CD4-positive, alpha-beta T cell treated with Interleukin-6 for 4 hours (primary cell): ENCODE measurements at regions not wholly inside any gene's neighbourhood (a gene's known extent, or its start where the extent isn't known, plus 50 kb on each side); places are given as distances from the start of the nearest gene placed in this dataset.

Experiments
- DNase-seq: peaks from one replicate; pipeline ENCODE4 v3.0.0-alpha.2; 2020; ENCODE audit warnings: mixed read lengths

DNA sequence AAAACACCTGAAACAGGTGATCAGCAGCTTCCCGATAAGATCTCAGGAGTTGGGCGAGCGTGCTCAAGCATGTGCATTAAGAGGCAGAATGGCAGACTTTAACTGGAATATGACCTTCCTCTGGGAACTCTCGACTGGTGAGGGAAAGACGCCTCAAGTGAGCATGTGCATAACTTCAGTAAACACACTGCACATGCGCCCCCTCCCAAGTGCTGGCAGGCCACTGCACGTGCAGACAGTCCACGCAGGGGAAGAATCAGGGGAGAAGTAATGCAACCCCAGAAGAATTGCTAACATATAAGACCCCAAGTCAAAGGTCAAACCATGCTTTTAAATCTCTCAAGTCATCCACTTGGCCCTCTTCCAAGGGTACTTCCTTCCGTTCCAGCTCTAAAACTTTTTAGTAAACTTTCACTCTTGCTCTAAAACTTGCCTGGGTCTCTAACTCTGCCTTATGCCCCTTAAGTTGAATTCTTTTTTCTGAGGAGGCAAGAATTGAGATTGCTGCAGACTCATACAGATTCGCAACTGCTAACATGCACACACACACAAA is 541.0 kb downstream of the TNS3 start:
- no peak for DNase-seq

DNA sequence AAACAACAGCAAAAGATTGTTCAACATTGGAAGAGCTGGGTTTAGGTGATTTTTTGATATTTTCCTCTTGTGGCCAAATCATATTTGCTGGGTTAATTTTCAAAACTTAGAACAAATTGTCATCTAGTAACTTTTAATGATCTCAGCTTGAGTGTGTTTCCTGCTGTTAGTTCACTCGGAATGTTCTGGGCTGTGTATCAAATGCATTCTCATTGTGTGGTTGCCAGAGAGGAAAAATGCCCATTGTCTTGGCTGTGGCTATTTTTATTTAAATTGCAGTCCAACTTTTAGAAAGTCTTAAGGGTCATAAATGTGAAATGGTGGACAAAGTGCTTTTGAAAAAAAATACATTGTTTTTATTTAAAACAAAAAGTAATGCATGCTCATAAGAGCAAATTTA is 542.0 kb downstream of the TNS3 start:
- DNase-seq = no peak

DNA sequence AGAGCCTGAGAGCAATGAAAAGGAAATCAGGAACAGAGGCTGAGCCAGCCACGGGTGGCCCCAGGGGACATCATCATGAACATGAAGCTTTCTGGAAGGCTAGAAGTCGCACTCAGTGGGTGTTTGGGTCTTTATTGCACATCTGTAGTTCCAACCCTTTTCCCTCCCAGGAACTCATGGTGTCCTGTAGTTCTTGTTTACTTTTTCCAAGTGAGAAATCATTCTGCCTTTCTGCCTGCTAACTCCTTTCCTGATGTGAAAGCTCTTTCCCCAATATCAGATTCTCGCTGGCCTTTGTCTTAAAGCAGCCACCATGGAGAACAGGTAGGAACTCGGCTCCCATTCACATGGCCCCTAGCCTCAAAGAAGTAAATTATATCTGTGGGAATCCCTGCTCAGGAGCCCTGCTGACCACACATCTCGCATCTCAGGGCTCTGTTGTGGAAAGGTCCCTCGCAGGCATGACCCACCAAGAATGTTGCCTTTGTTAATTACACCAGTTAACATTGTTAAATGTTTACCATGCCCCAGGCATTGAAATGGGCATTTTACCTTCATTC is 542.7 kb downstream of the TNS3 start:
- no peak for DNase-seq

DNA sequence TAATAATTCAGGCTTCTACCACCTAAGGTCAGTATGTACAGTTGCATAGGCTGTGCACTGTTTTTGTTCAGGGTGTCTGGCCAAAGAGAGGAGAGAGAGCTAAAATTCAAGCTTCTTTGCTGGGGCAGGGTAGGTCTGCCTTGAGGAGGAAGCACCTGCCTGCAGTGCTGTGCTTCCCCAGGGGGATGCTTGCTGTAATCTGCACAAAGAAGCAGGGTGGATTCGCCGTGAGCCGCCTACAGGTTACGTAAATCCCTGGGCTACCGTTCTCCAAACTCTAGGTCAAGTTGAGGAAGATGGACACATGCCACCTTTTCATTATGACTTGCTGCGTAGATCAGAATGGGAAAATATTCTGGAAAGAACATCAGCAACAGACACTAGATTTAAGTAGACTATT is 543.3 kb downstream of the TNS3 start:
- no peak for DNase-seq

DNA sequence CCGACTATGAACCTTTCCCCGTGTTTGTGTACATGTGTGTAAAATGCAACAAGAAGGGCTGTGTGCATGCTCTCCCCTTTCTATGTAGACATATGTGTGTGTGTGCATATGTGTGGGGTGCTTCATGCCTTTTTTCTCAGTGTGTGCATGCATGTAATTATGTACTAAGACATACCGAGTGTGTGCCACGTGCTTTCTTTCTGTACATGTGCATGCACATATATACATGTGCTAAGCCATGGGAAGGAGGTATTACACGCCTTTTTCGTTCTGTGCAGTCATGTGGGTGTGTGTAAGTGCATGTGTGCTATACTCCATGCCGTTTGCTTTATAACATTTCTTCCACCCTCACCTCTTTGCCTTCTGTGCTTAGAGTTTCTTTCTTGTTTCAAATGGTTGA is 544.3 kb downstream of the TNS3 start:
- no peak for DNase-seq

DNA sequence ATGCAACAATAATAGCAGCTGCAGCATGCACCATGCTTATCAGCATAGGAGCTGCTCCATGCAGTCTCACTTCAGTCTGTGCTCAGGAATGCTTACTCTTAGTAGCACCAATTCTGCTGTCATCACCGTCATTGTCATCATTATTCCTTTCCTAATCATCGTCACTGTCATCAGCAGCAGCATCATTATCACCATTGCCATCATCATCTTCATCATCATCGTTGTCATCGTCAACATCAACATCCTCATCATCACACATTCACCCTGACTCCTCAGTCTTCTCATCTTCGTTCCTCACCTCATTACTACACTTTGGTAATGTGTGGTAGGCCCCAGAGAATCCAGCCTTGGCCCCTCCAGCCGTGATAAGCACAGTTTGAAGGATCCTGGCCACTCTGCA is 545.0 kb downstream of the TNS3 start:
- no peak for DNase-seq

DNA sequence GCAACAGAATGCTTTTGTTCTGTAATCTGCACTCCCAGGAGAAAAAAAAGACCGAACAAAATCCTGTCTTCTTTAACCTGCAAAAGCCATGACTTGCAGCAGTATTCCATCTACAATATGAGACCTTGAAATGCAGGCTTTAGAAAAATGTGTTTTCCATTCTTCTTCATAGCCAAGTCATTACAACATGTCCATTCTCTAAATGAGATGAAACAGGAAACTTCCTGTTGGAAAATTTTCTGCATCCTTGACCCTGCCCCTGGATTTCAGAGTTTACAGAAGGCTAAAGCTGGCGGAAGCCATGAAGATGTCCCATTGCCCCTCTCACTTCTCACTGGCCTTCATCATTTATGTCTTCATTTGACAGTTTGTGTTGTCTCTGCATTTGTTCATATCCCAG is 546.4 kb downstream of the TNS3 start:
- DNase-seq = no peak

DNA sequence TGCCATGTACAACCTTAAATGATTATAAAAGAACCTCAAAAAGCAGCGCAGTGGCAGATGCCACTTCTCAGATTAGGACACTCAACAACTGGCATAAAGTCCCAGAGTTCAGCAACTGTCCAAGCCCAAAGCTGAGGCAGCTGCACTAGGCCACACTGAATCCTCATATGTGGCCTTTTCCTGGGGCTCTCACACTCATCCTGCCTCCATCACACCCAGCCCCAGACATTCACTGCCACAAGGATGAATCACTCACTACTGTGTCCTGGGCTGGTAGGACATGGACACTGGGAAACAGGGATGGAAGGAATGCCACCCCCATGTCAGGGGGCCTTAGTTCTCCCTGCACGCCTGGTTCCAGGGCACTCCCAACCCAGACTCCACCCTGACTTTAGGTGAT is 547.7 kb downstream of the TNS3 start:
- DNase-seq = no peak

DNA sequence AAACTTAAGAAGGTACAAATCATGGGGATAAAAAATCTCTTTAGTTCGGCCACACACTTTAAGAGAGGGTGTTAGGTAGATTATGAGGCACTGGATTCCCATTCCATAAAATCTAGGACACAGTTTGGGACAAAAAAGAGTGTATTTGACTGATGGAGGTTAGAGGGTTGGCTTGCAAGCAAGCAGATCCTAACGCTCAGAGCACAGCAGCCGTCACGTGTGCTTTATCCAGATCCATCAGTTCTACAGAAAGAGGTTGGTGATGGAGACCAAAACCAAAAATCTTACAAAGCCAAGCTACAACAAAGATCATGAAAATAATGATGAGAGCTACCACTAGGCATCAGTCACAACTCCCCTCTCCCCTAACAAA is 549.4 kb downstream of the TNS3 start:
- DNase-seq = no peak

DNA sequence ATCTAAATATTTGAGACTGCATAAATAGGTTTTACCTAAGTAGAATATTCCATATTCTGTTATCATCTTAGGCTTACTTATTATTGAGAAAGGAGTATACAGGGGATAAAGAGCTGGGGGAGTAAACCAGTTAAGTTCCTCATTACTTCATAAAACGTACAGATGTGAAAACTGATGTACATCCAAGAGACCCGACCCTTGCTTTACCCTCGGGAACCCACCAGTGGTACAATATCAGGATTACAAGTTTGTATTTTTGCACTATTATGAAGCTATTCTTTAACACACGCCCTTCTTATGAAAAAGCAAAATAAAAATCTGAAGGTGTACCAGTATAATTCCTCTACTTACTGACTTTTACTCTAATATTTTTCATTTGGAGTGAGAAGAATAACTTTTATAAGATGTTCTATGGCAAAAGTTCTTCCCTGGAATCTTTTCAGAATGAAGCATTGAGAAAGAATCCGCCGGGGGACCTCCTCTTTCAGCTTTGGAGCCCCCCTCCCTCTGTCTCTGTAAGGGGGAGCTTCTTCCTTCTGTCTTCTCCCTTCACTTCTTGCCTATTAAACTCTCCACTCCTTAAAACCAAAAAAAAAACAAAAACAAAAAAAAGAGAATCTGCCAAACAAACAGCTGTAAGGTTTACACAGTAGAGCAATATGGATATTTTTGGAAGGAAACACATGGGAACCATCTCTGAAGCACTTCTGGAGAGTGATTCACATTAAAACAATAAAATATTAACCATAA is 550.0 kb downstream of the TNS3 start:
- no peak for DNase-seq

DNA sequence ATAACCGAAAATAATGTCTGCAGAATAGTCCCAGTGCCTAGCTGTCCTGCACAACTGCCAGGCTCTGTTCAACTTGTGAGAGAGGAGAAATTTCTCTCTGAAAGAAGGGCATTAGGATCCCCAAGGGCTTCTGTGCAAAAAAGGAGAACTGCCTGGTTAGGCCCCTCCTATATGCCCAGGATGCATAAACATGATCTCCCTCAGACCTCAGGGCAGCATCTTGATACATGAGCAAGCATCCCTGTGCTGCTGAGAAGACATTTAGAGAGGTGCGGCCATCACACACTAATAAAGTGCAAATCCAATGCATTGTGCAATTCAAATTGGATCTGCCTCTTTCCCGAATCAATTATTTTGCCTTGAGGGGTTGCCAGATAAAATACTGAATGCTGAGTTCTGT is 553.6 kb downstream of the TNS3 start:
- no peak for DNase-seq

DNA sequence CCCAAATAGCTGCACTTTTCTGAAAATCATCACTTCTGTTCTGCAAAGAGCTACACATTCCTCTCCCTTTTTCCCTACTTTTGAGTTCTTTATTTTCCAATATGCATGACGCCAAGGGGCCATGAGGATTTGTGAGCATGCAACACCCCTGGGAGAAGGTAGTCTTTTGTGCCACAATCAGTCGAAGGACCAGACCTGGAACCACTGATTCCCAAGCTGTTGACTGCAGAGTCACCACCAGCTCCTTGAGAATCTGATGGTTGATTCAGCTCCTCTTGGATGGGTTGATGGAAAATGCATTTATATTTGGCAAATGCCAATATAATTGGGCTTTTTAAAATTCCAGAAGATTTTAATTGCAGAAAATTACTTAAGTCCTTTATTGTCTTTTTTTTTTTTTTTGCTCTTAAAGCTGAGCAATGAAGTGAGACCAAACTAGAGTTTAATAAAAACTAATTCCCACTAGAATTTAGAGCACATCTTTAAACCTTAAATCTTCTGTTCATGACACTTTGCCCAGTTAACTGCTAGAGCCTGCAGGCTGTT is 554.1 kb downstream of the TNS3 start:
- no peak for DNase-seq

DNA sequence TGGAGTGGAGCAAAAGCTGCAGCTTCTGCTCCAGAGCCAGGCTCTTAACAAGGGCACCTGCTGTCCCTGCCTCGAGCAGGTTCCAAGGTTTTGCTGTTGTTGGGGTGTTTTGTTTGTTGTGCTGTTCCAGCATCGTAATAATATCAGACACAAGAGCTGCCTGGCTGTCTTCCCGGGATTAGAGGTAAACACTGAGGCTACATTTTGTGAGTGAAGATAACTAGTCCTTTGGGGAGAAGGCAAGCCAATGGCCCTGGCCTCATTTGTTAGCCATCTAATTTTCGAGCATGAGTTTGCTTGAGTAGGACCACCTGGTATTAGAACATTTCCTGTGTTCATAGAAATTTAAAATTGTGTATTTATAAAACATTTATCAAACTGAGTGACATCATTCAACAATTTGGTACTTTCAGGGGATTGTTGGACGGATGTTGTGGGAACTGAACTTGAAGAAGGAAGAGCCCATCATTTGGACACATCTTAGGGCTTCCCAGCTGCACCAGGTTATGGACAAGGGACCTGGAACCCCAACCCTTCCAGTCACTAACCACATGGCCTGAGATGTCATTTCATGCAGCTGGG is 555.0 kb downstream of the TNS3 start:
- no peak for DNase-seq

DNA sequence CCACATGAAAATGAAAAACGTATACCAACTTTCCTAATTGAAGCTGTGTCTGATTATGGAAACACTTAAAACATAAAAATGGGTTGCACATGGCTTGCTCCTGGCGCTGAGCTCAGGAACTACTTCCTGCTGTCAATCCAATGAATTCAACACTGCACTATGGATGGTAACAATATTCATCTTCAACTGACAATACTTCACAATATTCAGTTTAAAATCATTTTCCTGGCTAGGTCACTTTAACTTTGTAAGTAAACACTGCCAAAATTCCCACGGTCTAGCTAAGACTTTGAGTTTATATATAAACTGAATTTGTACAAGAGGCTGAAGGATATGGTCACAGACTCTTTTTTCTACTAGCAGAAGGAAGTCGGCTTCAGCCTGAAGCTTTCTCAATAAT is 556.9 kb downstream of the TNS3 start:
- DNase-seq = no peak

DNA sequence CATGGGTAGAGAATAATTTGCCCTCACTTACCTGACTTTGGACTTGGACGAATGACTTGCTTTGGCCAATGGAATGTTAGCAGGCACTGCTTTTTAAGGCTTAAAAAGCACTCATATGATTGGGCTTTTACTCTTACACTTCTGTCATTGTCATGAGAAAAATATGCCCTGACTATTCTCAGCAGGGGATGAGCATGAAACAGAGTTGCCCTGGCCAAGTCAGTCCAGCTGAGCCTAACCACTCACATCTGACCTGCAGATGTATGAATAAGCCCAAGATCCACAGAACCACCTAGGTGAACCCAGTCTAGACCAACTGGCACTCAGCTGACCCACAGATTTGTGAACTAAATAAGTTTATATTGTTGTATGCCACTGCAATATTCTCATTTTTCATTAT is 573.5 kb downstream of the TNS3 start:
- no peak for DNase-seq

DNA sequence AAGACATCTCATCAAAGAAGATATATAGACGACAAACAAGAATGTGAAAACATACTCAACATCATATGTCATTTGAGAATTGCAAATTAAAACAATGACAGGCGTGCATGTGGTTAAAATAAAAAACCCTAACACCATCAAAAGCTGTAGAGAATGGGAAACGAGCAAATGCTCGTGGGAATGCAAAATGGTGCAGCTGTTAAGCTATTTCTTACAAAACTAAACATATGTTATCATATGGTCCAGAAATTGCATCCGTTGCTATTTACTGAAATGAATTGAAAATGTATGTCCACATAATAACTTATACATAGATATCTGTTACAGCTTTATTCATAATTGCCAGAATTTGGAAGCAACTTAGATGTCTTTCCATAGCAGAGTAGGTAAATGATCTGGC is 574.4 kb downstream of the TNS3 start:
- no peak for DNase-seq

DNA sequence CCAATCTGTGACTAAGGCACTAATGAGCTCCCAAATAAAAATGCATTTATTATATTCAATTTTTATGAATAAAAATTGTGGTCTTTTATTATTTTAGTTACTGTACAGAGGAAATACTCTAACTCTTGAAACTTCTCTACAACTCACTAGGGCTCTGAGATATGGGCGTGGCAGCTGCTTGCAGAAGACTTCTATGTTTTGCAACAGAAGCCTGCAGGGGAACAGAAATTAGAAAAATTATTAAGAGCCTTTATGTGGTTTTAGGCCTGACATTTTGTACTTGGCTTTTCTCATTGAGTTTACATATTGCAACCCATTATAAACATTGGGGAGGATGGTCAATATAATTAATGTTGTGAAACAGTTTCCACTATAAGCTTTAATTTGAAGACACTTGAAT is 581.4 kb downstream of the TNS3 start:
- no peak for DNase-seq

DNA sequence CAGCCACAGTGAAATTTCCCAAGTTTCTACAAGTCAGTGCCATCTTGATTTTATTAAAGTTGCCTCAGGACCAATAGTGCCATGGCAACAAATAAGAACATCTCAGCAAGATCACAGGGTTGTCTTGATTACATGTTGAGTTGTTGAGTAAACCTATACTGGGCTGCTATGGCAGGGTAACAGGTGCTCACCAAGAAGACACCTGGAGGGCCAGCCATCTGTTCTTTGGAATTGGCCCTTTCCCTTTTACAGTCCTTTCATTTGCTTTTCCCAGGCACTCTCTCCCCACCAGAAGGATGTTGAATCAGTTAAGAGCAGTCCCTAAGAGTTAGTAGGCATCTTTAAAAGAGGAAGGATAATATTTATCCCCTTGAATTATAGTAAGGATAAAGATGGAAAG is 582.0 kb downstream of the TNS3 start:
- DNase-seq = no peak

DNA sequence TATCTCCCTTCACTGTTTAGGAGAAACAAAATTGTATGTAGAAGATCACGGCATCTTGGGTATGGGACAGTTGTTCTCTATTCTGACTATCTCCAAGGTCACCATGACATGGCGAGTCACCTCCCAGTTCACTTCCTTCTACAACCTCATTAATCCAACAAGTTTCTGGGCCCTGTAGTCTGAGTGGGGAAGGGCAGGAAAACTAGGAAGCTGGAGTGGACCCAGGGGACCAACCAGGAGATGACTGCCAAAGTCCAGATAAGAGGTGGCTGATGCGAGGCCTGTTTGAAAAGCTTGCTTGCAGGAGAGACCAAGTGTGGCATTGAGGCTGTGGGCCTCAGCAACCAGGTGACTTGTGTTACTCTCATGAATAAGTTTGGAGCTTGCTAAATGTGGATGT is 584.9 kb downstream of the TNS3 start:
- no peak for DNase-seq

DNA sequence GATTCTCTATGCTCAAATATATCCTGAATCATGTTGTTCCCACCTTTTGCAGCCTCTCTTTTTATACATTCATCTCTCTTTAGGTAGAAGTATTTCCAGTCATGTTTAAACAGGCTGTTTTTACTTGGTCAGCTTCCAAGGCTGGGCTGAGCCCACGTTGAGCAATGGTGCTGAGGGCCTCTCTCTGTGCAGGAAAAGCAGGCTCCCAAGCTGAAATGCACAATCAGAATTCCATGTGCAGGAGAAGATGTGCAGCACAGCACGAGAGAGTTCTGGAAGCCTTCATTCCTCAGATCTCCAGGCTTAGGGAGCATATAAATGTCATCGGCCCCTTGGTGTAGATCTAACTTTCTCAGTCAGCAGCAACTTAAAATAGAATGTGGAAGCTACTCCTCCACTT is 588.5 kb downstream of the TNS3 start:
- no peak for DNase-seq

DNA sequence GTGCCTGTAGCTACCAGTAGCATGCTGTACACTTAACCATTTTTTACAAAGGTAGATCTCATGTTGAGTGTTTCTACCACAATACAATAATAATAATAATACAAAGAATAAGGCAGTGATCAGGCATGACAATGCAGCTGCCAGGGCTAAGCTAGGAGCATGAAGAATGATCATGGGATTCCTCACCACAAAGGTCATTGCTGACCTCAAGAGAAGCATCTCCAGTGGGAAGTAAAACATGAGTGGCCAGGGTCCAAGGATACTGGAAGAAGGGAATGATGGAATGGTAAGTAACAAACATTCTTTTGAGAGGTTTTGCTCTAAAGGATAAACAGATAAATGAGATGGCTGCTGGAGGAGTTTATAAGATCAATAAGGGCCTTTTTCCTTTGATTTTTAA is 591.1 kb downstream of the TNS3 start:
- no peak for DNase-seq

DNA sequence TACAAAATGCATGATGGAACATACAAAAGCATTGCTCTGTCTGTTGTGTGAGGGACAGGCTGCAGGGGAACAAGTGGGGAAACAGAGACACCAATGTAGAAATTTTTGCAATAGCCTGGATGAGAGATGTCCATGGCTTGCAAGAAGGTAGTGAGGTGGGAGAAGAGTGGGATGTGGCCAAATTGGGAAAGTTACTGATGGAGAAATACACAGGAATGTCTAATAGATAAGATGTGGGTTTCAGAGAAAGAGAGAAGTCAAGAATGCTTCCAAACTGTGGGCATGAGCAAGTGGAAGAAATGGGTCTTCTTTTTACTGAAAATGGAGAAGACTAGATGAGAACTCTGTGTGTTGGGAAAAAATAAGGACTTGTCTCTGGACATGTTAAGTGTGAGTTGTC is 592.7 kb downstream of the TNS3 start:
- DNase-seq = no peak

DNA sequence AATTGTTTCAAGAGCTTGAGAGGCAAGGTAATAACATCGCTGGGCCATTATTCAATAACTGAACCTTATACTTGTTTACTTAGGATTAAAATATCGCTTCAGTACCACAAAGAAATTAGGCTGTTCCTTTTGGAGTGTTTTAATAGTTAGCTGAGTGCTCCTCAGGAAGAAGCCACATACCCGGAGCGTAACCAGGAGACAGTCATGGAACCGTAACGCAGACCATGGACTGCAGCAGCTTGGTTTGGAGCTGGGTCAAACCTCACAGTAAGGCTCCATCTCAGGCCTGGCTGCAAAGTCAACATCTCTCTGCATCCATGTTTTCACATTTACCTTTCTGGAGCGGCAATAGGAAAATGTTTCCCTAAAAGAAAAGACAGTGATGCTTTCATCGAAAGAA is 599.0 kb downstream of the TNS3 start:
- no peak for DNase-seq

DNA sequence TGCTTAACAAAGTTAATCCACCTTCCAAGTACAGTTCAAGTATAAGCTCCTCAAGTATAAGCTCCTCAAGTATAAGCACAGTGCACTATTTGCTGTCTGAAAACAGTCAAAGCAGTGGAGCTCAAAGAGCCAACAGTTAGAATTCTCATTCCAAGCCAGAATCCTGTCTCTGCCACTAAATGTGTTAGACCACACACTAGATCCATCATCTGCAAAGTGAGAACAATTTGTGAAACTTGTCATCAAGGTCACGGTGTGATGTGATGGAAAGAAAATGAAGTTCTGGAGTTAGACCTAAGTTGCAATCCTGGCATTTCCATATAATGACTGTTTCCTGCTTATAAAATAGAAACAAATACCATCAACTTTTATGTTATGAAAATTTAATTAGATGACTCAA is 602.5 kb downstream of the TNS3 start:
- DNase-seq = no peak
